HEK293T (cell line): ENCODE measurements at regions not wholly inside any gene's neighbourhood (a gene's known extent, or its start where the extent isn't known, plus 50 kb on each side); places are given as distances from the start of the nearest gene placed in this dataset.

Experiments used
- CTCF ChIA-PET: fragments of 350-600 bp; formaldehyde crosslinking; extraction: SDS; loops from one replicate; lab custom pipeline; 2021; ENCODE audit warnings: antibody characterized with exemption, inconsistent platforms; lab: Yijun Ruan, JAX
- POLR2A ChIA-PET: fragments of 350-600 bp; formaldehyde crosslinking; extraction: SDS; loops from one replicate; lab custom pipeline; 2020; ENCODE audit warnings: antibody characterized with exemption, inconsistent platforms; lab: Yijun Ruan, JAX
- DNase-seq: peaks from one replicate; pipeline ENCODE4 v3.0.0; 2012; ENCODE audit warnings: mixed read lengths; ENCODE audit errors: extremely low spot score
- ARNT ChIP-seq: fragments of 450-650 bp; IDR thresholded peaks from 2 replicates; pipeline ENCODE4 v1.6.1; 2017; ENCODE audit warnings: mild to moderate bottlenecking
- BHLHE40 ChIP-seq: fragments of 450-650 bp; IDR thresholded peaks from 2 replicates; pipeline ENCODE4 v1.6.1; 2016; ENCODE audit warnings: mild to moderate bottlenecking, moderate library complexity, borderline replicate concordance
- CTBP1 ChIP-seq: fragments of 450-650 bp; IDR thresholded peaks from 2 replicates; pipeline ENCODE4 v1.6.1; 2016; ENCODE audit warnings: borderline replicate concordance
- ELF4 ChIP-seq: fragments of 450-650 bp; IDR thresholded peaks from 2 replicates; pipeline ENCODE4 v1.6.1; 2017; ENCODE audit warnings: antibody characterized with exemption
- FOXA1 ChIP-seq: fragments of 450-650 bp; IDR thresholded peaks from 2 replicates; pipeline ENCODE4 v1.6.1; 2016; ENCODE audit warnings: mild to moderate bottlenecking
- FOXK2 ChIP-seq: fragments of 450-650 bp; IDR thresholded peaks from 2 replicates; pipeline ENCODE4 v1.6.1; 2016; ENCODE audit warnings: mild to moderate bottlenecking
- FOXM1 ChIP-seq: fragments of 450-650 bp; IDR thresholded peaks from 2 replicates; pipeline ENCODE4 v1.6.1; 2017; ENCODE audit warnings: mild to moderate bottlenecking, borderline replicate concordance
- HDGF ChIP-seq: fragments of 450-650 bp; IDR thresholded peaks from 2 replicates; pipeline ENCODE4 v1.6.1; 2017; ENCODE audit warnings: antibody characterized with exemption, borderline replicate concordance
- L3MBTL2 ChIP-seq: fragments of 450-650 bp; conservative IDR thresholded peaks from 2 replicates; pipeline ENCODE4 v1.6.1; 2016; ENCODE audit warnings: mild to moderate bottlenecking
- LEF1 ChIP-seq: fragments of 450-650 bp; IDR thresholded peaks from 2 replicates; pipeline ENCODE4 v1.6.1; 2017; ENCODE audit warnings: mild to moderate bottlenecking, borderline replicate concordance
- NFRKB ChIP-seq: fragments of 450-650 bp; IDR thresholded peaks from 2 replicates; pipeline ENCODE4 v1.6.1; 2016; ENCODE audit warnings: mild to moderate bottlenecking, moderate library complexity
- PKNOX1 ChIP-seq: fragments of 450-650 bp; IDR thresholded peaks from 2 replicates; pipeline ENCODE4 v1.6.1; 2016
- SP1 ChIP-seq: fragments of 450-650 bp; IDR thresholded peaks from 2 replicates; pipeline ENCODE4 v1.6.1; 2017
- SUZ12 ChIP-seq: fragments of 450-650 bp; IDR thresholded peaks from 2 replicates; pipeline ENCODE4 v1.6.1; 2016; ENCODE audit warnings: mild to moderate bottlenecking
- TARDBP ChIP-seq: fragments of 450-650 bp; IDR thresholded peaks from 2 replicates; pipeline ENCODE4 v1.6.1; 2016
- ZNF384 ChIP-seq: fragments of 450-650 bp; IDR thresholded peaks from 2 replicates; pipeline ENCODE4 v1.6.1; 2016

GRCh38 chr18:73059280-73059679, 191.5 kb upstream of the NETO1 start:
- DNase-seq, result no peak
- TF ChIP-seq SUZ12 (no peak), NFRKB (no peak), HDGF (no peak), ELF4 (no peak), ZNF384 (no peak), PKNOX1 (no peak), ARNT (no peak), FOXA1 (no peak), TARDBP (no peak)
- ChIA-PET CTCF (interaction anchor here (0.6 kb wide), 1 partner anchor 11 kb away, joined by 3 read pairs; no protein-coding TSS in a partner anchor), POLR2A (no interaction called here)

GRCh38 chr18:73047688-73048087, 179.9 kb upstream of the NETO1 start:
- DNase-seq, result no peak
- CTCF ChIA-PET, result no interaction called here
- TF ChIP-seq LEF1, result no peak
- POLR2A ChIA-PET, result no interaction called here

- POLR2A ChIA-PET, result no interaction called here
- TF ChIP-seq FOXM1 (no peak), FOXK2 (no peak), SUZ12 (no peak), CTBP1 (no peak), FOXA1 (no peak)
- no peak for DNase-seq
Observed at GRCh38 chr18:73045037-73045436, 177.2 kb upstream of the NETO1 start.

GRCh38 chr18:73043611-73044010, 175.8 kb upstream of the NETO1 start:
- ChIA-PET POLR2A (no interaction called here), CTCF (no interaction called here)
- TF ChIP-seq SP1 (no peak), FOXA1 (no peak), L3MBTL2 (no peak), LEF1 (no peak), NFRKB (no peak), TARDBP (no peak), ARNT (no peak), HDGF (no peak), FOXK2 (no peak)
- no peak for DNase-seq

More at GRCh38 chr18:73045037-73045436, 177.2 kb upstream of the NETO1 start:
- CTCF ChIA-PET, result no interaction called here

GRCh38 chr18:73043211-73043610, 175.4 kb upstream of the NETO1 start:
- ChIA-PET POLR2A (no interaction called here), CTCF (no interaction called here)
- TF ChIP-seq CTBP1 (no peak), ZNF384 (no peak), SUZ12 (no peak), BHLHE40 (no peak), HDGF (no peak), ELF4 (no peak), TARDBP (no peak), SP1 (no peak), NFRKB (no peak), PKNOX1 (no peak), FOXK2 (no peak), FOXM1 (no peak), FOXA1 (no peak), LEF1 (no peak), ARNT (no peak), L3MBTL2 (no peak)
- no peak for DNase-seq

- CTCF ChIA-PET, result interaction anchor here (0.5 kb wide), 1 partner anchor 881 kb away, joined by 5 read pairs; no protein-coding TSS in a partner anchor
- TF ChIP-seq NFRKB, result no peak
- TF ChIP-seq ELF4, result no peak
- no peak for TF ChIP-seq BHLHE40
- TF ChIP-seq PKNOX1, result no peak
- TF ChIP-seq FOXA1, result no peak
- no peak for TF ChIP-seq HDGF
- no peak for TF ChIP-seq FOXM1
- no peak for TF ChIP-seq L3MBTL2
- TF ChIP-seq ARNT, result no peak
- no peak for TF ChIP-seq SP1
- no peak for TF ChIP-seq TARDBP
- TF ChIP-seq SUZ12, result no peak
- no peak for TF ChIP-seq FOXK2
- TF ChIP-seq CTBP1, result no peak
- no peak for TF ChIP-seq ZNF384
- no peak for TF ChIP-seq LEF1
- no peak for DNase-seq
- POLR2A ChIA-PET, result no interaction called here
Observed at GRCh38 chr18:73040247-73040646, 172.5 kb upstream of the NETO1 start.

- ChIA-PET CTCF (no interaction called here), POLR2A (no interaction called here)
- no peak for DNase-seq
- TF ChIP-seq FOXM1 (no peak), ARNT (no peak), L3MBTL2 (no peak), LEF1 (no peak), SUZ12 (no peak), FOXA1 (no peak), FOXK2 (no peak), HDGF (no peak), TARDBP (no peak), NFRKB (no peak), PKNOX1 (no peak), SP1 (no peak), BHLHE40 (no peak), ELF4 (no peak), ZNF384 (no peak), CTBP1 (no peak)
Observed at GRCh38 chr18:73038336-73038735, 170.5 kb upstream of the NETO1 start.
